22Rv1 (cell line): ENCODE measurements at regions not wholly inside any gene's neighbourhood (a gene's known extent, or its start where the extent isn't known, plus 50 kb on each side); places are given as distances from the start of the nearest gene placed in this dataset.
"Not testable (repeated sequence)": the region's sequence is repeated elsewhere in the genome, so short reads cannot be mapped to it uniquely, and the experiment has no call there.

Experiments
- H3K27ac ChIP-seq: fragments of 450-650 bp; 2 replicates; pipeline ENCODE4 v1.5.1; 2017
- CTCF ChIP-seq: fragments of 450-650 bp; IDR thresholded peaks from 2 replicates; pipeline ENCODE4 v1.5.1; 2017; ENCODE audit warnings: mild to moderate bottlenecking
- ZFX ChIP-seq: fragments of 450-650 bp; IDR thresholded peaks from 2 replicates; pipeline ENCODE4 v1.6.1; 2017; ENCODE audit warnings: antibody characterized with exemption, borderline replicate concordance

- TF ChIP-seq ZFX (no peak), CTCF (no peak)
- no peak overlapping the region for H3K27ac ChIP-seq
Observed at GRCh38 chr12:113700943-113701342, 229.3 kb upstream of the LHX5 start.

DNA sequence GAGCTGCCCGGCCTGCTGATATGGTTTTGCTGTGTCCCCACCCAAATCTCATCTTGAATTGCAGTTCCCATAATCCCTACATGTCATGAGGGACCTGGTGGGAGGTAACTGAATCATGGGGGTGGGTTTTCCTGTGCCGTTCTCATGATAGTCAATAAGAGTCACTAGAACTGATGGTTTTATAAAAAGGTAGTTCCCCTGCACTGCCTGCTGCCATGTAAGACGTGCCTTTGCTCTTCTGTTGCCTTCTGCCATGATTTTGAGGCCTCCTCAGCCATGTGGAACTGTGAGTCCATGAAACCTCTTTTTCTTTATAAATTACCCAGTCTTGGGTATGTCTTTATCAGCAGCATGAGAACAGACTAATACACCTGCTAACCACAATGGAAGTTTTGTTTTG lies 228.3 kb upstream of the LHX5 start:
- not testable (repeated sequence) for H3K27ac ChIP-seq

DNA sequence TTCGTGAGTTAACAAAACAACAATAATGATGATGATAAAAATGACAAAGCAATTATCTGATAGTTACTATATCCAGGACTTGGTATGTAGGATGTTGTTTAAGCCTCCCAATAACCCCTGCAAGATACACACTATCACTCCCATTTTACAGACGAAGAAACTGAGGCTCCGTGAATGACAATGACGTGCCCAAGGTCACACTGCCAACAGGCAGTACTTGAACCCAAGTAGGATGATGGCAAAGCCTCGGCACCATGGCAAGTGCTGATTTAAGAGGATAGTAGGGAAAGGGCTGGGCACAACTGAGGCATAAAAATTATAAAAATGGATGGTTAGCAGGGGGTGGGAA lies 226.8 kb upstream of the LHX5 start:
- no peak overlapping the region for H3K27ac ChIP-seq
- no peak for TF ChIP-seq CTCF
- no peak for TF ChIP-seq ZFX

GRCh38 chr12:113697651-113698509 lies 226.2 kb upstream of the LHX5 start:
- no peak overlapping the region for H3K27ac ChIP-seq

GRCh38 chr12:113697104-113697503 lies 225.4 kb upstream of the LHX5 start:
- TF ChIP-seq CTCF = no peak
- no peak for TF ChIP-seq ZFX
- H3K27ac ChIP-seq = no peak overlapping the region

More at GRCh38 chr12:113697651-113698509, 226.2 kb upstream of the LHX5 start:
- TF ChIP-seq ZFX (no peak), CTCF (peak; percentile 25; the same call in 1 of the 2 replicates)

GRCh38 chr12:113693693-113694092 lies 222.0 kb upstream of the LHX5 start:
- H3K27ac ChIP-seq = no peak overlapping the region
- TF ChIP-seq ZFX = no peak
- no peak for TF ChIP-seq CTCF

DNA sequence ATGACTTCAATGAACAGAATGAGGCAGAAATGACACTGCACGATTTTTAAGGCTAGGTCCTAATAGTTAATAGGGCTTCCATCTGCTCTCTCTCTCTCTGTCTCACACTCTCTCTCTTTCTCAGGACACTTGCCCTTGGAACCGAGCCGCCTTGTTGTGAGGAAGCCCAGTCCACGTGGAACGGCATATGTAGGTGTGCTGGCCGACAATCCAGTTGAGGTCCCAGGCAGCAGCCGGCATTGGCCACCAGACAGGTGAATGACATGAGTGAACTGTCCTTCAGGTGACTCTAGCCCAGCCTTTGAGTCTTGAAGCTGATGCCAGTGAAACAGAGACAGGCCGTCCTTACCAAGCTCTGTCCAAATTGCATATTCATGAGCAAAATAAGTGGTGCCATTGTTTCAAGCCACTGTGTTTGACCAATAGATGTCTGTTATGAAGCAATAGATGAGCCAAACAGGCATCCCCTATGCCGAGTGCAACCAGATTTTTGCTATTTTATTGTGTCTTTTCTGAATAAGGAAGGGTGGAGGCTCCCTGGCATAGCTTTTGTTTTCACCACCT lies 217.5 kb upstream of the LHX5 start:
- H3K27ac ChIP-seq = no peak overlapping the region
- TF ChIP-seq ZFX = no peak
- no peak for TF ChIP-seq CTCF
